Upper lobe of left lung (tissue), 4 donors: ENCODE measurements at regions not wholly inside any gene's neighbourhood (a gene's known extent, or its start where the extent isn't known, plus 50 kb on each side); places are given as distances from the start of the nearest gene placed in this dataset.

Experiments
- POLR2A ChIP-seq, 4 donors: fragments of 450-650 bp; IDR thresholded peaks; one replicate each; pipeline ENCODE4 v1.5.1; 2016 to 2017; ENCODE audit warnings: antibody characterized with exemption in 4 of 4, mild to moderate bottlenecking in 2 of 4
- POLR2AphosphoS5 ChIP-seq, 2 donors: sonication (generic); formaldehyde crosslinking; IDR thresholded peaks; one replicate each; pipeline ENCODE4 v1.5.1; 2017; ENCODE audit warnings: antibody characterized with exemption in 2 of 2
- TF ChIP-seq, protein P1 (sequence below), 6 experiments: fragments of 450-650 bp in 4 of 6; fragments of 200-600 bp in 2 of 6; sonication (generic) in 2 of 6; IDR thresholded peaks; one replicate each; pipeline ENCODE4 v1.5.1; 2016 to 2019; ENCODE audit warnings: antibody characterized with exemption in 6 of 6

DNA sequence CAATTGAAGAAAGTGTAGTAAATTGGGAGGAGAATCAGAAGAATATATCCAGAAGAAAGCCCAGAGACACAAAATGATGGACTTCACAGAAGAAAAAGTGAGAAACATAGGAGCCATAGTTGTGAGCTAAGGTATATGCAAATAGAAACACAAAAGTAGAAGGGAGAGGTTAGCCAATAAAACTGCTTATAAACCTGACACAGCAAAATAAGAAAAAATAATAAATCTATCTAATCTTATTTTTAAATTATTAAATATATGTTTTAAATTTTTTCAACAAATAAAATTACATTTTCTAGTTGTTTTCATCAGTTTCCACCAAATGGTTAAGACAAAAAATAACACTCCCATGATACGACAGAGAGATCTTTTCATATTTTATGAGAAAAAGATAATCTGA lies 903.5 kb downstream of the DNAJB9 start:
- TF ChIP-seq POLR2A (IDR thresholded peaks at IDR 0.05) (no peak), POLR2AphosphoS5 (IDR thresholded peaks at IDR 0.05) (no peak)
- TF ChIP-seq, protein P1, sequence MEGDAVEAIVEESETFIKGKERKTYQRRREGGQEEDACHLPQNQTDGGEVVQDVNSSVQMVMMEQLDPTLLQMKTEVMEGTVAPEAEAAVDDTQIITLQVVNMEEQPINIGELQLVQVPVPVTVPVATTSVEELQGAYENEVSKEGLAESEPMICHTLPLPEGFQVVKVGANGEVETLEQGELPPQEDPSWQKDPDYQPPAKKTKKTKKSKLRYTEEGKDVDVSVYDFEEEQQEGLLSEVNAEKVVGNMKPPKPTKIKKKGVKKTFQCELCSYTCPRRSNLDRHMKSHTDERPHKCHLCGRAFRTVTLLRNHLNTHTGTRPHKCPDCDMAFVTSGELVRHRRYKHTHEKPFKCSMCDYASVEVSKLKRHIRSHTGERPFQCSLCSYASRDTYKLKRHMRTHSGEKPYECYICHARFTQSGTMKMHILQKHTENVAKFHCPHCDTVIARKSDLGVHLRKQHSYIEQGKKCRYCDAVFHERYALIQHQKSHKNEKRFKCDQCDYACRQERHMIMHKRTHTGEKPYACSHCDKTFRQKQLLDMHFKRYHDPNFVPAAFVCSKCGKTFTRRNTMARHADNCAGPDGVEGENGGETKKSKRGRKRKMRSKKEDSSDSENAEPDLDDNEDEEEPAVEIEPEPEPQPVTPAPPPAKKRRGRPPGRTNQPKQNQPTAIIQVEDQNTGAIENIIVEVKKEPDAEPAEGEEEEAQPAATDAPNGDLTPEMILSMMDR (IDR thresholded peaks at IDR 0.05): no peak
